ENCODE measurements at regions not wholly inside any gene's neighbourhood (a gene's known extent, or its start where the extent isn't known, plus 50 kb on each side); places are given as distances from the start of the nearest gene placed in this dataset.

- no peak for ATAC-seq (ENCODE audit: low FRiP score)
- TF ChIP-seq CTCF (IDR thresholded peaks at IDR 0.05) = no peak
- no peak for DNase-seq (ENCODE audit: low spot score)
These were observed 225.0 kb downstream of the ALDH8A1 start for GRCh38 chr6:134724771-134725340.

GRCh38 chr6:134723081-134723871, 226.6 kb downstream of the ALDH8A1 start:
- TF ChIP-seq CTCF (IDR thresholded peaks at IDR 0.05) = no peak
- DNase-seq (ENCODE audit: low spot score) (no peak), ATAC-seq (ENCODE audit: low FRiP score) (no peak)

- no peak for ATAC-seq (ENCODE audit: low FRiP score)
- TF ChIP-seq CTCF (IDR thresholded peaks at IDR 0.05) = no peak
These were observed 227.6 kb downstream of the ALDH8A1 start for GRCh38 chr6:134722200-134722870.

GRCh38 chr6:134721060-134721405, 228.9 kb downstream of the ALDH8A1 start:
- DNase-seq (ENCODE audit: low spot score) (no peak), ATAC-seq (ENCODE audit: low FRiP score) (no peak)
- TF ChIP-seq CTCF (IDR thresholded peaks at IDR 0.05) = no peak

More at GRCh38 chr6:134722200-134722870, 227.6 kb downstream of the ALDH8A1 start:
- DNase-seq (ENCODE audit: low spot score) = no peak

GRCh38 chr6:134720353-134721059, 229.4 kb downstream of the ALDH8A1 start:
- no peak for DNase-seq (ENCODE audit: low spot score)
- ATAC-seq (ENCODE audit: low FRiP score) = peak; percentile 49
- TF ChIP-seq CTCF (IDR thresholded peaks at IDR 0.05) = no peak

- TF ChIP-seq CTCF (IDR thresholded peaks at IDR 0.05) = no peak
- no peak for DNase-seq (ENCODE audit: low spot score)
- no peak for ATAC-seq (ENCODE audit: low FRiP score)
These were observed 230.0 kb downstream of the ALDH8A1 start for GRCh38 chr6:134719911-134720310.
